Subcutaneous abdominal adipose tissue (tissue), 5 donors: ENCODE measurements at regions not wholly inside any gene's neighbourhood (a gene's known extent, or its start where the extent isn't known, plus 50 kb on each side); places are given as distances from the start of the nearest gene placed in this dataset.

Source experiments
- H3K27ac ChIP-seq: one replicate; pipeline ENCODE4 v1.7.0; 2013; ENCODE audit warnings: low read depth, mild to moderate bottlenecking, inconsistent platforms, low read length, moderate library complexity
- H3K27me3 ChIP-seq, 5 donors: one replicate each; pipeline ENCODE4 v1.7.0; 2013; ENCODE audit warnings: low read length in 5 of 5, inconsistent platforms in 1 of 5; ENCODE audit not compliant: control insufficient read depth in 5 of 5, insufficient read depth in 4 of 5
- H3K36me3 ChIP-seq, 5 donors: one replicate each; pipeline ENCODE4 v1.7.0; 2013; ENCODE audit warnings: low read length in 5 of 5; ENCODE audit not compliant: control insufficient read depth in 5 of 5, insufficient read depth in 5 of 5
- H3K4me1 ChIP-seq, 5 donors: one replicate each; pipeline ENCODE4 v1.7.0; 2013; ENCODE audit warnings: low read length in 5 of 5, mild to moderate bottlenecking in 3 of 5, moderate library complexity in 1 of 5; ENCODE audit not compliant: control insufficient read depth in 5 of 5, insufficient read depth in 5 of 5
- H3K4me3 ChIP-seq, 5 donors: one replicate each; pipeline ENCODE4 v1.7.0; 2013; ENCODE audit warnings: low read length in 5 of 5, low read depth in 1 of 5
- H3K9ac ChIP-seq, 5 donors: one replicate each; pipeline ENCODE4 v1.7.0; 2013; ENCODE audit warnings: low read length in 5 of 5, mild to moderate bottlenecking in 4 of 5, moderate library complexity in 3 of 5
- H3K9me3 ChIP-seq, 5 donors: one replicate each; pipeline ENCODE4 v1.7.0; 2013; ENCODE audit warnings: low read length in 5 of 5; ENCODE audit not compliant: control insufficient read depth in 5 of 5
- donor health status: healthy.
- donor health status: healthy.
- donor health status: healthy.
- donor health status: healthy.
- donor health status: healthy.

DNA sequence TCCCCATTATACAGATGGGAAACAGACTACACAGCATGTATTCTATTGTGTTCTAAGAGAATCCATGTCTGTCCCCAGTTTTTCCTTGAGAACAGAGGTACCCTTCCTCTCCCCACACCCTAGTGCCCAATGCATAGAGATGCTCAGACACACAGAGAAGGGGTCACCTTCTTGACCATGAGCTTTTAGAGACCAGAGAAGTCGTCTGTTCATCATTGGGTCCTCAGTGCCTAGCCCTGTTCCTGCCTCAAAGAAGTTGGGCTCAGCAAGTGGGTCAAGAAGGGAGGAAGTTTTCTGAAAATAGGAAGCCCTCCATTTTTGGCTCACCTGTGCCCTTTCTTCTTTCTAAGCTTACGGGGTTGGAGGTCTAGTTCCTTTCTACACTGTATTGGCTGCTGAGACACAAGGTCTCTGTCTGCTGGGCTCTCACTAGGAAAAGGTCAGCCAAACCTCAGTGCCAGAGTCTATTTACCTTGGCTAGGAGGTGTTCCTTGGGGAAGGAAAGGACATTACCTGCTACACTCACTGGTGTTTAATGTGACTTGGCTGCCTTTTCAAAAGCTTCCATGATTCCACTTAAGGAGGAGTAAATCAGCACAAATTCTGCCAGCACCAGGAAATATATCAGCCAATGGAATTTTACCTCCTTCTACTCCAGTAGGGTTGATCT is 198.5 kb upstream of the PWP1 start:
- no peak overlapping the region for H3K27ac ChIP-seq
- peaks cover 0 to 4% (median 3%) of the 10 kb centered on the region in 5 donors for H3K27me3 ChIP-seq
- H3K36me3 ChIP-seq: no peaks in the 10 kb centered on the region
- H3K4me3 ChIP-seq: no peak overlapping the region
- no peaks in the 10 kb centered on the region for H3K4me1 ChIP-seq
- no peaks in the 10 kb centered on the region for H3K9me3 ChIP-seq
- H3K9ac ChIP-seq: no peak overlapping the region

DNA sequence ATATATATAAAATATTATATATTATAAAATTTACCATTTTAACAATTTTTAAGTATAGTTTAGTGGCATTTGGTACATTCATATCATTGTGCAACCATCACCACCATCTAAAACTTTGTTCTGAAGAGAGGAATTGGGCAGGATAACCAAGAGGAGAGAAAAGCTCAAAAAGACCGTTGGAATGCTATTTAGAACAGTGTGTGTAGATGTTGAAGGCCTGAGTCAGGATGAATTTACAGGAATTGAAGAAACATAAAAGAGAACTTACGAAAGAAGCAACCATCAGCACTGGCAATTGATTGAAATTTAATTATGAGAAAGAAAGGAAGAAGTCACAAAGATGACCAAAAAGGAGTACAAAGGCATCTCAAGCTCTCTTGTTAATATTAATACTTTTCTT is 196.9 kb upstream of the PWP1 start:
- H3K27me3 ChIP-seq: peaks cover 0 to 4% (median 3%) of the 10 kb centered on the region in 5 donors
- no peak overlapping the region for H3K9ac ChIP-seq
- H3K9me3 ChIP-seq: no peaks in the 10 kb centered on the region
- peaks cover 0 to 10% (median 0%) of the 10 kb centered on the region in 5 donors for H3K4me1 ChIP-seq
- H3K27ac ChIP-seq: no peak overlapping the region
- H3K4me3 ChIP-seq: no peak overlapping the region
- H3K36me3 ChIP-seq: no peaks in the 10 kb centered on the region

DNA sequence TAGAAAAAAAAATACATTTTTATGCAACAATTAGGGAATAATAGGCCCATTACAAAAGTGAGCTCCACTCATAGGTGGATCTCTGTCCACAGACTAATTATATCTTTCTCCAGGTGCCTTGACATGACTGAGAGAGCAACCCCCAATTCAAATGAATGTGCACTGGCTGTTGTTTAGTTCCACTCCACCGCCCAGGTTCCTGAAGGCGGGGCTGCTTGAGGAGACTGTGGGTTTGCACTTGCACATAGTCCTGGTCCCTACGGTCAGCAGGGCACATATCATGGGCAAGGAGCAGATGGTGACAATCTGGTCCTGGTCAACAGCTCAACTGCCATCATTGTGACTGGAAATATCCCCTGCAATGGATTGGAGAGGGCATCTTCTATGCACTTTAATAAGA is 195.6 kb upstream of the PWP1 start:
- Histone ChIP-seq H3K36me3 (no peaks in the 10 kb centered on the region), H3K9me3 (no peaks in the 10 kb centered on the region), H3K4me3 (no peak overlapping the region), H3K9ac (no peak overlapping the region), H3K4me1 (peaks cover 0 to 10% (median 0%) of the 10 kb centered on the region in 5 donors), H3K27me3 (peaks cover 0 to 3% (median 0%) of the 10 kb centered on the region in 5 donors), H3K27ac (no peak overlapping the region)

DNA sequence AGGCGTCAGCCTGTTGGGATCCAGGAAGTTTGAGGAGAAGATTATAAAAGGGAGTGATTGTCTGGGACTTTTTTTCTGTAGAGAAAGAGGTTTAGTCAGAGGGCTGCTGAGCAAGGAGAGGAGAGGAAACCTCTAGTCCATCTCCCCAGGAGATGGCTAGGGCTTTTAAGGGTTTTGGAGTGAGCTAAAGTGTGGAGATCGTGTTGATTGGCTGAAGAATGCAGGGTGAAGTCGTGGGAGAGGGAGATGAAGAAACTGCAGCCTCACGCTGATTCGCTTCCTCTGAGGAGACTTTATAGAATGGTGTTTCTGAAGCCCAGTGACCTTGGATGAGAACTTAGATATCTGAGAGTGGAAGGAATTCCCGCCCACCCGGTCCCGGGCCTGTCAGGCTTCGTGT is 193.7 kb upstream of the PWP1 start:
- H3K9me3 ChIP-seq: no peaks in the 10 kb centered on the region
- peaks cover 0 to 10% (median 0%) of the 10 kb centered on the region in 5 donors for H3K4me1 ChIP-seq
- no peaks in the 10 kb centered on the region for H3K36me3 ChIP-seq
- no peak overlapping the region for H3K4me3 ChIP-seq
- peaks cover 0 to 3% (median 0%) of the 10 kb centered on the region in 5 donors for H3K27me3 ChIP-seq
- H3K27ac ChIP-seq: no peak overlapping the region
- no peak overlapping the region for H3K9ac ChIP-seq

DNA sequence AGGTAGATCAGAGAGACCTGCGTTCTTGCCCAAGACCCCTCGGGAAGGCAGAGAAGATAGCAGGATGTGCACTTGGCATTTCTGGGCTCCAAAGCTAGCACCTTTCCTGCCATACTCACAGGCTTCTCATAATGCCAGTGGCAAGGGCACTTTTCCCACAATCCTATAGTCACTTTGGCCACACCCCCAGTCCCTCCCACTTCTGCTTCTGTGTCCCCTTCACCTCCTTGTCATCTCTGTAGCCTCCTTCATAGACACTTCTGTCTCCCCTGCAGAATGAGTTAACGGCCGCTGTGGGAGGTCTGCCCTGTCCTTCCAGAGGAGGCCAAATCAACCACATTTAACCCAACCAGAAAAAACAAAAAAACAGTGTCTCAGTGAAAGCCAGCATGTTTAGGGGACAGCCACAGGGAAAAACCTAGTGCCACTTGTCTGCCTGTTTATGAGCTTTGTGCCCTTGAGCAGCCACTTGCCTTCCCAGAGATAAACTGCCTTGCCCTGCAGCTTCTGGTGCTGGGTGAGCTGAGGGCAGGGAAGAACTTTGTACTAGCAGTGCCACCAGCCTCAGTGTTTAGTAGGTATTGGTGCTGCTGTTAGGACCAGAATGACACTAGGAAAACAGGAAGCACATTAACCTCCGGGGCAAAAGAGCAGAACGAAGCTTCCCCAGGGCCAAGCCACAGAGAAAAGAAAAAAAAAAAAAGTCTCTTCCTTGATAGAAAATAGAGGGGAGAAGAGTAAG is 193.0 kb upstream of the PWP1 start:
- Histone ChIP-seq H3K9me3 (peaks cover 0 to 3% (median 0%) of the 10 kb centered on the region in 5 donors), H3K27me3 (peaks cover 0 to 3% (median 0%) of the 10 kb centered on the region in 5 donors), H3K9ac (no peak overlapping the region), H3K4me1 (peaks cover 0 to 10% (median 0%) of the 10 kb centered on the region in 5 donors), H3K27ac (no peak overlapping the region), H3K36me3 (no peaks in the 10 kb centered on the region), H3K4me3 (no peak overlapping the region)

DNA sequence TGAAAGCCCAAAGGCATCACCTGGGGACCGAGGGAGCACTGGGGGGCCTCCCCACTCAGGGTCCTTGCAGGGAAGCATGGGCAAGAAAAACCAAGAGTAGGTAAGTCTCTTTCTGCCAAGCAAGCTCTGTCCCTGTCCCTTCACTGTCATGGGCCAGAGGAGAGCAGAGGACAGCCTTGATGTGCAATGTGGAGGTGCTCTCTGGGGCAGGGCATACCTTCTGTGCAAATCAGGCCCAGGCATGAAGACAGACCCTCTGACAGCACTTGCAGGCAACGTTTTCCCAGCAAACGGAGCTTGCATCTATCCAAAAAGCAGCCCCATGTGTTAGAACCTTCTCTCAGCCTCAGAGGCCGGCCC is 192.5 kb upstream of the PWP1 start:
- no peak overlapping the region for H3K27ac ChIP-seq
- H3K36me3 ChIP-seq: no peaks in the 10 kb centered on the region
- H3K4me3 ChIP-seq: no peak overlapping the region
- H3K9me3 ChIP-seq: peaks cover 0 to 3% (median 0%) of the 10 kb centered on the region in 5 donors
- H3K9ac ChIP-seq: no peak overlapping the region
- H3K27me3 ChIP-seq: peaks cover 0 to 3% (median 0%) of the 10 kb centered on the region in 5 donors
- H3K4me1 ChIP-seq: peaks cover 0 to 10% (median 0%) of the 10 kb centered on the region in 5 donors

DNA sequence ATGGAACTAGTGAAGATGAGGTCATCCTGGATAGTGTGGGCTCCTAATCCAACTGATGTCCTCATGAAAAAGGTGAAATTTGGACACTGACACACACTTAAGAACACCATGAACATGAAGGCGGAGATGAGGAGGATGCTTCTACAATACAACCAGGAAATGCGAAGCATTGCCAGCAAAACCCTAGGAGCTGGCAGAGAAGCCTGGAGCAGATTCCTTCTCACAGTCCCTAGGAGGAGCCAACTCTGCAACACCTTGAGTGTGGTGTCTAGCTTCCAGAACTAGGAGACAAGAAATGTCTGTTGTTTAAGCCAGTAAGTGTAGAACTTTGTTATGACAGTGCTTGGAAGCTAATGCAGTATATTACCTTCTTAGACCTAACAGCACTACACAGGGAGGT is 191.9 kb upstream of the PWP1 start:
- peaks cover 0 to 10% (median 0%) of the 10 kb centered on the region in 5 donors for H3K4me1 ChIP-seq
- H3K27me3 ChIP-seq: peaks cover 0 to 3% (median 0%) of the 10 kb centered on the region in 5 donors
- no peaks in the 10 kb centered on the region for H3K36me3 ChIP-seq
- peaks cover 0 to 8% (median 0%) of the 10 kb centered on the region in 5 donors for H3K9me3 ChIP-seq
- H3K27ac ChIP-seq: no peak overlapping the region
- H3K9ac ChIP-seq: no peak overlapping the region
- no peak overlapping the region for H3K4me3 ChIP-seq

DNA sequence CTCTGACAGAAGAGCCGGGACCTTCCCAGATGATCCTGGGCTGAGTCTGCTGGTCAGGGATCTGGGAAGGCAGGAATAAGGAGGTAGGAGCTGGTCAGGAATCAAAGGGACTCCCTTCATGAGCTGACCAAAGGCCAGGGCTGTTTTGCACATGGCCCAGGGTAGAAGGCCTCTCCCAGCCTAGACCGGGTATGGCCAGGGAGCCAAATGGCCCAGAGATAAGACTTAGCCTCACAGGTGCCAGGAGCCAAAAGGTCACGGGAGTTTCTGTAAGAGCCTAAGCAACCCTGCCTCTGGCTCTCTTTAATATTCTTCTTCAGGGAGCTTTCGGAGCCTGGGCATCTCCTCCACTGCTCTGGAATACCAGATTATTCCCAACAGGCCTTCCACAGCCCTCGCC is 191.3 kb upstream of the PWP1 start:
- peaks cover 0 to 3% (median 0%) of the 10 kb centered on the region in 5 donors for H3K27me3 ChIP-seq
- no peaks in the 10 kb centered on the region for H3K36me3 ChIP-seq
- H3K4me3 ChIP-seq: no peak overlapping the region
- H3K27ac ChIP-seq: no peak overlapping the region
- no peak overlapping the region for H3K9ac ChIP-seq
- H3K9me3 ChIP-seq: peaks cover 0 to 8% (median 0%) of the 10 kb centered on the region in 5 donors
- H3K4me1 ChIP-seq: peaks cover 0 to 10% (median 0%) of the 10 kb centered on the region in 5 donors

DNA sequence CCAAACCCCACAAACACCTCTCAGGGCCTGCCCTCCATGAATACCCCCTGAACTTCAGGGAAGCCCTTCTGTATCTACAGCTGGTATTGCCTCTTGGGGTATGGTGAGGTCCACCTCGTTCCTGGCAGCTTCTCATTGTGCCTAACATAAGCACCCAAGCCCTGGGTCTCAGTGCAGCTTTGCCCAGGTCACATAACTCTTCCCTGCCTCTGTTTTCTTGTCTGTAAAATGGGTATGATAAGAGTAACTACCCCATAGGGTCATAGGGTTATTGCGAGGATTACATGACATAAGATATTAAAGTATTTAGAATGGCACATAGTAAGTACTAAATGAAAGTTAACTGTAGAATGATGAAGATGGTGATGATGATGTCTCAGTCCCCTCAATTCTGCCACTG is 190.0 kb upstream of the PWP1 start:
- Histone ChIP-seq H3K4me3 (no peak overlapping the region), H3K36me3 (no peaks in the 10 kb centered on the region), H3K27me3 (no peaks in the 10 kb centered on the region), H3K27ac (no peak overlapping the region), H3K9ac (no peak overlapping the region), H3K9me3 (peaks cover 0 to 8% (median 0%) of the 10 kb centered on the region in 5 donors), H3K4me1 (peaks cover 0 to 10% (median 0%) of the 10 kb centered on the region in 5 donors)

DNA sequence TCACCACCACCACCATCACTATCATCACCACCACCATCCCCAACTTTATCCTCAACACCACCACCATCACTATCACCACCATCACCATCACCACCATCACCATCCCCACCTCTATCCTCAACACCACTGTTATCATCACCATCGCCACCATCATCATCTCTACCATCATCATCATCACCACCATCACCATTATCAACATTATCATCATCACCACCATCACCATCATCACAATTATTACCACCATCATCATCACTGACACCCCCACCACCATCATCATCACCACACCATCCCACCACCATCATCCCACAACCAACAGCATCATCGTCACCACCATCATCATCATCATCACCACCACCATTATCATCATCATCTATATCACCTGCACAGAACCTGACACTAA is 188.4 kb upstream of the PWP1 start:
- H3K4me1 ChIP-seq: peaks cover 0 to 9% (median 0%) of the 10 kb centered on the region in 5 donors
- H3K27me3 ChIP-seq: no peaks in the 10 kb centered on the region
- H3K9ac ChIP-seq: no peak overlapping the region
- H3K9me3 ChIP-seq: peaks cover 0 to 8% (median 0%) of the 10 kb centered on the region in 5 donors
- no peak overlapping the region for H3K4me3 ChIP-seq
- no peak overlapping the region for H3K27ac ChIP-seq
- H3K36me3 ChIP-seq: no peaks in the 10 kb centered on the region
